HEK293T (cell line): ENCODE measurements at regions not wholly inside any gene's neighbourhood (a gene's known extent, or its start where the extent isn't known, plus 50 kb on each side); places are given as distances from the start of the nearest gene placed in this dataset.
A peak's percentile ranks its signal among the peaks of the same experiment; 100 is the strongest.

Experiments
- CTCF ChIA-PET: fragments of 350-600 bp; formaldehyde crosslinking; extraction: SDS; loops from one replicate; lab custom pipeline; 2021; ENCODE audit warnings: antibody characterized with exemption, inconsistent platforms; lab: Yijun Ruan, JAX
- POLR2A ChIA-PET: fragments of 350-600 bp; formaldehyde crosslinking; extraction: SDS; loops from one replicate; lab custom pipeline; 2020; ENCODE audit warnings: antibody characterized with exemption, inconsistent platforms; lab: Yijun Ruan, JAX
- DNase-seq: peaks from one replicate; pipeline ENCODE4 v3.0.0; 2012; ENCODE audit warnings: mixed read lengths; ENCODE audit errors: extremely low spot score
- ARNT ChIP-seq: fragments of 450-650 bp; IDR thresholded peaks from 2 replicates; pipeline ENCODE4 v1.6.1; 2017; ENCODE audit warnings: mild to moderate bottlenecking
- BHLHE40 ChIP-seq: fragments of 450-650 bp; IDR thresholded peaks from 2 replicates; pipeline ENCODE4 v1.6.1; 2016; ENCODE audit warnings: mild to moderate bottlenecking, moderate library complexity, borderline replicate concordance
- CTBP1 ChIP-seq: fragments of 450-650 bp; IDR thresholded peaks from 2 replicates; pipeline ENCODE4 v1.6.1; 2016; ENCODE audit warnings: borderline replicate concordance
- ELF4 ChIP-seq: fragments of 450-650 bp; IDR thresholded peaks from 2 replicates; pipeline ENCODE4 v1.6.1; 2017; ENCODE audit warnings: antibody characterized with exemption
- FOXA1 ChIP-seq: fragments of 450-650 bp; IDR thresholded peaks from 2 replicates; pipeline ENCODE4 v1.6.1; 2016; ENCODE audit warnings: mild to moderate bottlenecking
- FOXK2 ChIP-seq: fragments of 450-650 bp; IDR thresholded peaks from 2 replicates; pipeline ENCODE4 v1.6.1; 2016; ENCODE audit warnings: mild to moderate bottlenecking
- FOXM1 ChIP-seq: fragments of 450-650 bp; IDR thresholded peaks from 2 replicates; pipeline ENCODE4 v1.6.1; 2017; ENCODE audit warnings: mild to moderate bottlenecking, borderline replicate concordance
- HDGF ChIP-seq: fragments of 450-650 bp; IDR thresholded peaks from 2 replicates; pipeline ENCODE4 v1.6.1; 2017; ENCODE audit warnings: antibody characterized with exemption, borderline replicate concordance
- L3MBTL2 ChIP-seq: fragments of 450-650 bp; conservative IDR thresholded peaks from 2 replicates; pipeline ENCODE4 v1.6.1; 2016; ENCODE audit warnings: mild to moderate bottlenecking
- LEF1 ChIP-seq: fragments of 450-650 bp; IDR thresholded peaks from 2 replicates; pipeline ENCODE4 v1.6.1; 2017; ENCODE audit warnings: mild to moderate bottlenecking, borderline replicate concordance
- NFRKB ChIP-seq: fragments of 450-650 bp; IDR thresholded peaks from 2 replicates; pipeline ENCODE4 v1.6.1; 2016; ENCODE audit warnings: mild to moderate bottlenecking, moderate library complexity
- PKNOX1 ChIP-seq: fragments of 450-650 bp; IDR thresholded peaks from 2 replicates; pipeline ENCODE4 v1.6.1; 2016
- SP1 ChIP-seq: fragments of 450-650 bp; IDR thresholded peaks from 2 replicates; pipeline ENCODE4 v1.6.1; 2017
- SUZ12 ChIP-seq: fragments of 450-650 bp; IDR thresholded peaks from 2 replicates; pipeline ENCODE4 v1.6.1; 2016; ENCODE audit warnings: mild to moderate bottlenecking
- TARDBP ChIP-seq: fragments of 450-650 bp; IDR thresholded peaks from 2 replicates; pipeline ENCODE4 v1.6.1; 2016
- ZNF384 ChIP-seq: fragments of 450-650 bp; IDR thresholded peaks from 2 replicates; pipeline ENCODE4 v1.6.1; 2016

GRCh38 chr7:153331427-153331826 is 571.9 kb downstream of the ACTR3B start:
- no peak for DNase-seq
- TF ChIP-seq FOXA1 (no peak), SUZ12 (no peak), BHLHE40 (no peak), PKNOX1 (no peak), CTBP1 (no peak), HDGF (no peak), ARNT (no peak), ELF4 (no peak), LEF1 (no peak), TARDBP (no peak), SP1 (no peak), L3MBTL2 (no peak), ZNF384 (no peak), FOXM1 (no peak), NFRKB (no peak), FOXK2 (no peak)
- ChIA-PET CTCF (no interaction called here), POLR2A (no interaction called here)

- no peak for DNase-seq
- TF ChIP-seq FOXM1 (no peak), ELF4 (no peak), SUZ12 (no peak), FOXA1 (no peak), FOXK2 (no peak)
- POLR2A ChIA-PET: no interaction called here
- CTCF ChIA-PET: no interaction called here
Measured at GRCh38 chr7:153354071-153354470, 594.5 kb downstream of the ACTR3B start.

- DNase-seq: no peak
- TF ChIP-seq FOXA1: no peak
- no peak for TF ChIP-seq CTBP1
- TF ChIP-seq PKNOX1: no peak
- ChIA-PET CTCF (no interaction called here), POLR2A (no interaction called here)
Measured at GRCh38 chr7:153370092-153370491, 610.5 kb downstream of the ACTR3B start.

GRCh38 chr7:153380636-153381035 is 621.1 kb downstream of the ACTR3B start:
- no peak for DNase-seq
- CTCF ChIA-PET: no interaction called here
- no peak for TF ChIP-seq L3MBTL2
- TF ChIP-seq NFRKB: no peak
- TF ChIP-seq HDGF: no peak
- TF ChIP-seq SUZ12: no peak
- TF ChIP-seq FOXM1: no peak
- TF ChIP-seq TARDBP: no peak
- TF ChIP-seq ZNF384: no peak
- no peak for TF ChIP-seq FOXA1
- POLR2A ChIA-PET: no interaction called here

GRCh38 chr7:153381275-153382040 is 621.9 kb downstream of the ACTR3B start:
- CTCF ChIA-PET: no interaction called here
- POLR2A ChIA-PET: no interaction called here
- DNase-seq: peak; percentile 78
- TF ChIP-seq CTBP1 (no peak), PKNOX1 (no peak), ELF4 (no peak)

GRCh38 chr7:153382641-153383101 is 623.1 kb downstream of the ACTR3B start:
- CTCF ChIA-PET: interaction anchor here (0.6 kb wide), 1 partner anchor 62 kb away, joined by 3 read pairs; no protein-coding TSS in a partner anchor
- POLR2A ChIA-PET: no interaction called here
- TF ChIP-seq FOXA1 (no peak), PKNOX1 (no peak), ELF4 (no peak), ARNT (no peak), LEF1 (no peak), SP1 (no peak), BHLHE40 (no peak), SUZ12 (no peak), L3MBTL2 (no peak), FOXK2 (no peak), HDGF (no peak), ZNF384 (no peak), FOXM1 (no peak)
- DNase-seq: no peak
